Psoas muscle (tissue), 7 donors: ENCODE measurements at regions not wholly inside any gene's neighbourhood (a gene's known extent, or its start where the extent isn't known, plus 50 kb on each side); places are given as distances from the start of the nearest gene placed in this dataset.

ENCODE experiments used
- ATAC-seq, 4 donors: fragments of 200-7000 bp; cut with Tn5 transposase; one replicate each; pipeline ENCODE4 v1.9.1; 2020; ENCODE audit warnings: moderate library complexity in 3 of 4, mild to moderate bottlenecking in 2 of 4
- DNase-seq, 2 donors: peaks; one replicate each; pipeline ENCODE4 v3.0.0-alpha.2; 2020
- H3K27ac ChIP-seq: fragments of 200-600 bp; one replicate; pipeline ENCODE4 v1.8.0; 2022
- H3K27me3 ChIP-seq, 3 donors: fragments of 200-600 bp in 1 of 3; one replicate each; pipeline versions ENCODE4 v1.6.1 to v1.8.0; 2013 to 2022; ENCODE audit warnings: low read length in 2 of 3, mild to moderate bottlenecking in 2 of 3, moderate library complexity in 1 of 3; ENCODE audit not compliant: insufficient read depth in 3 of 3
- H3K36me3 ChIP-seq, 2 donors: fragments of 200-600 bp in 1 of 2; one replicate each; pipeline versions ENCODE4 v1.6.1 to v1.8.0; 2013 to 2022; ENCODE audit warnings: low read depth in 1 of 2, mild to moderate bottlenecking in 1 of 2, moderate library complexity in 1 of 2; ENCODE audit not compliant: insufficient read depth in 1 of 2
- H3K4me1 ChIP-seq: fragments of 200-600 bp; one replicate; pipeline ENCODE4 v1.8.0; 2022
- H3K4me3 ChIP-seq: fragments of 200-600 bp; one replicate; pipeline ENCODE4 v1.8.0; 2022; ENCODE audit warnings: mild to moderate bottlenecking
- H3K9me3 ChIP-seq: fragments of 200-600 bp; one replicate; pipeline ENCODE4 v1.8.0; 2022
- CTCF ChIP-seq: fragments of 200-600 bp; IDR thresholded peaks from one replicate; pipeline ENCODE4 v1.8.0; 2022; ENCODE audit warnings: antibody characterized with exemption
- WGBS, 3 donors: extraction: QIAGEN DNeasy Blood & Tissue Kit; methylation state at CpG; one replicate each; pipeline versions ENCODE4 v1.1.6 to v1.1.7; 2013; 5-methylcytosine and 5-hydroxymethylcytosine counted together
- intact Hi-C, 2 donors: fragments of 100-400 bp; cut with DNase I; formaldehyde crosslinking; loops; one replicate each; pipeline versions ENCODE4 v1.11.0 to v1.14.2; 2022
- donor health status: healthy with polysubstance abuse.
- donor health status: DM: no; HTN: no; CAD: no; lungs with moderate emphysema.
- donor health status: Bipolar disorder and iron deficiency.
- donor health status: healthy.
- donor health status: DM: yes; HTN: yes; CAD: no.
- donor health status: DM: no; HTN: no; CAD: no.
- donor health status: DM: yes; HTN: yes; CAD: no.

GRCh38 chr15:97401195-97401594 lies 559.3 kb upstream of the ARRDC4 start:
- Histone ChIP-seq H3K27me3 (no peaks in the 10 kb centered on the region), H3K27ac (no peak overlapping the region), H3K4me1 (no peaks in the 10 kb centered on the region), H3K9me3 (no peaks in the 10 kb centered on the region), H3K4me3 (no peak overlapping the region), H3K36me3 (no peaks in the 10 kb centered on the region)
- TF ChIP-seq CTCF, result no peak
- intact Hi-C loops, result no loop called here
- 67 to 80% (median 75%) methylated on average over 4 of the region's 4 CpGs for WGBS, 3 donors
- DNase-seq (no peak), ATAC-seq (no peak)

GRCh38 chr15:97401970-97402369 lies 558.5 kb upstream of the ARRDC4 start:
- Histone ChIP-seq H3K9me3 (no peaks in the 10 kb centered on the region), H3K4me3 (no peak overlapping the region), H3K36me3 (no peaks in the 10 kb centered on the region), H3K4me1 (no peaks in the 10 kb centered on the region), H3K27ac (no peak overlapping the region), H3K27me3 (no peaks in the 10 kb centered on the region)
- intact Hi-C loops, result no loop called here
- TF ChIP-seq CTCF, result no peak
- no peak for DNase-seq
- ATAC-seq, result no peak
- 62 to 79% (median 68%) methylated on average over 2 of the region's 2 CpGs for WGBS, 3 donors

GRCh38 chr15:97406841-97407240 lies 553.7 kb upstream of the ARRDC4 start:
- 39 to 46% (median 39%) methylated on average over 2 of the region's 2 CpGs for WGBS, 3 donors

GRCh38 chr15:97410897-97411575 lies 549.5 kb upstream of the ARRDC4 start:
- Histone ChIP-seq H3K4me1 (no peaks in the 10 kb centered on the region), H3K9me3 (no peaks in the 10 kb centered on the region), H3K4me3 (no peak overlapping the region), H3K27me3 (no peaks in the 10 kb centered on the region), H3K27ac (no peak overlapping the region), H3K36me3 (no peaks in the 10 kb centered on the region)
- 32 to 45% (median 38%) methylated on average over 5 of the region's 5 CpGs for WGBS, 3 donors
- DNase-seq (no peak), ATAC-seq (no peak)
- intact Hi-C loops, result no loop called here
- no peak for TF ChIP-seq CTCF

More at GRCh38 chr15:97406841-97407240, 553.7 kb upstream of the ARRDC4 start:
- Histone ChIP-seq H3K9me3 (no peaks in the 10 kb centered on the region), H3K4me1 (no peaks in the 10 kb centered on the region), H3K27me3 (no peaks in the 10 kb centered on the region), H3K36me3 (no peaks in the 10 kb centered on the region), H3K4me3 (no peak overlapping the region), H3K27ac (no peak overlapping the region)
- no peak for TF ChIP-seq CTCF
- DNase-seq (no peak), ATAC-seq (no peak)
- intact Hi-C loops, result no loop called here

GRCh38 chr15:97420130-97420529 lies 540.4 kb upstream of the ARRDC4 start:
- no peak for DNase-seq
- no peak for TF ChIP-seq CTCF
- Histone ChIP-seq H3K4me1 (no peaks in the 10 kb centered on the region), H3K36me3 (no peaks in the 10 kb centered on the region), H3K9me3 (no peaks in the 10 kb centered on the region), H3K27me3 (no peaks in the 10 kb centered on the region), H3K4me3 (no peak overlapping the region), H3K27ac (no peak overlapping the region)
- intact Hi-C loops, result no loop called here
- no peak for ATAC-seq
- 54 to 77% (median 62%) methylated on average over 1 of the region's 1 CpG for whole genome bisulfite sequencing, 3 donors
